ENCODE measurements at regions not wholly inside any gene's neighbourhood (a gene's known extent, or its start where the extent isn't known, plus 50 kb on each side); places are given as distances from the start of the nearest gene placed in this dataset.
A peak's percentile ranks its signal among the peaks of the same experiment; 100 is the strongest.

DNA sequence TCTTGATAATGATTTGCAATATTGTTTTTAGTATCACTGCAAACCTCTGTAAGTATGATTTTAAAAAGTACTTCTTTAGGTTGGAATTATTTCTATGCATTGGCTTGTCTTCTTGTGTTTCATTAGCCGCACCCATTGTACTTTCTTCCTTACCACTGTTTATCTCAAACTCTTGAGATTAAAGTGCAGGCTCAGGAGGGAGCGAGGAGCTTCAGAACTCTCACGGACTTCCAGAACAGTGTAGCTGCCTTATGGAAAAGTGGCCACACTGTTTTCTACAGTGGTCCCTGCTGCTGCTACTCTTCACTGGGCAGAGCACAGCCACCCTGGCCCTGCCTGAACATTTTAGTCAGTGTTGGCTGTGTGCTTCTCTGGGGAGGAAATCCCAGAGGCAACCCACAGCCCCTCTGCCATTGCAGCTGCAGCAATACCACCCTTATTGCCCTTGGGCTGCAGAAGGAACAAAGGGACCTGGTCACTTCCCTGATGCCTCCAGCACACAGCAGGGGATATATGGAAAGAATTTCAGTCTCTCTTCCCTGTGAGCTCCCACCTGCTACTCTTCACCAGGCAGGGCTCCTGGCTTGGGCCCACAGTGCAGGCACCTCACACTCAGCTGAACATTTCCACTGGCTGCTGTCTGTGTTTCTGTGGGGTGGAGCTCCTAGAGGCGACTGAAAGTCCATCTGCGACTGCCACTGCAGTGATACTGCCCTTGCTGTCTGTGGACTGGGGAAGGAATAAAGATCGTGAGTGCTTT lies 91.7 kb upstream of the MAP3K4 start:
- DNase-seq (ENCODE audit: low read depth in 2 of 2), result no peak

DNA sequence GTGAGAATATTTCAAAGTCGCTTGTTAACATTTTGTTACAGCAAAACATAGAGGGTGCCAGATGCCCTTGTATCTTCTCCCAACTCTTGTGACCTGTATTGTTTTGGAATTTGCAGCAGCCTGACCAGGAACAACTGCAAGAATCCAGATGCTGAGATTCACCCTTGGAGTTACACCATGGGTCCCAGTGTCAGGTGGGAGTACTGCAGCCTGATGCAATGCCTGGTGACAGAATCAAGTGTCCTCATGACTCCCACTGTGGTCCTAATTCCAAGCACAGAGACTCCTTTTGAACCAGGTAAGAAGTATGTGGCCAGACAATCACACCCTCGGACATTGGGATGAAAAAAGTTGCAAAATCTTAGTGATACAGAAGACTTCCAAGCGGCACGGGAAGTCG lies 79.6 kb upstream of the MAP3K4 start:
- no peak for DNase-seq (ENCODE audit: low read depth in 2 of 2)

DNA sequence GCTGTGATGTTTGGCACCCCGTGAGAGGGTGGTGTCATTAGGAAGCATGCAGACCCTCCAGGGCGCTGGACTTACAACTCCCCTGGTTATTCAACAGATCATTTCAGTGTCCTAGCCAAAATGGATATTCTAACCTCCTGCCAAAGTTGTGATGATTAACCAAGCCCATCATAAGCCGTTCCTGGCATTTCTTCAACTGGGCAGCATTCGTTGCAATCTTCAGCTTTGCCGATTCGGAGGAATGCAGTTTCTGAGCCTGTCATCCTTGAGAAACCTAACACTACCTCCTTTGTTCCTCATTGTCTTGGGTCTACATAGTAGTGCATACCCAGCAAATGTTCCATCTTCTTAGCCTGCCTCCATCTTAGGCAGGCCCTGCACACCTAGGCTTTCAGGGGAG lies 79.2 kb upstream of the MAP3K4 start:
- DNase-seq (ENCODE audit: low read depth in 2 of 2), result no peak

DNA sequence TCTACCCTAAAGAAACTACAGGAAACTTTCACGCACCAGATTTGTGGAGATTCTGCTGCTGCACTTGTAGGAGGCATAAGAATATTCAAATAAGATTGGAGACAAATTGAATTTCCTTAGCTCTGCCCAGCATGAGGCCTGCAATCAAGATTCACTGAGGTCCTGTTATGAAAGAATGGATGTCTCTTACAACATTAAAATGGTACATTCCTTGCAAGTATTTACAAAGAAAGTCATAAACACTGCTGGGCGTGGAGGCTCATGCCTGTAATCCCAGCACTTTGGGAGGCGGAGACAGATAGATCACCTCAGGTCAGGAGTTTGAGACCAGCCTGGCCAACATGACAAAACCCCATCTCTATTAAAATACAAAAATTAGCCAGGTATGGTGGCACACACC lies 74.0 kb upstream of the MAP3K4 start:
- DNase-seq (ENCODE audit: low read depth in 2 of 2), result no peak

DNA sequence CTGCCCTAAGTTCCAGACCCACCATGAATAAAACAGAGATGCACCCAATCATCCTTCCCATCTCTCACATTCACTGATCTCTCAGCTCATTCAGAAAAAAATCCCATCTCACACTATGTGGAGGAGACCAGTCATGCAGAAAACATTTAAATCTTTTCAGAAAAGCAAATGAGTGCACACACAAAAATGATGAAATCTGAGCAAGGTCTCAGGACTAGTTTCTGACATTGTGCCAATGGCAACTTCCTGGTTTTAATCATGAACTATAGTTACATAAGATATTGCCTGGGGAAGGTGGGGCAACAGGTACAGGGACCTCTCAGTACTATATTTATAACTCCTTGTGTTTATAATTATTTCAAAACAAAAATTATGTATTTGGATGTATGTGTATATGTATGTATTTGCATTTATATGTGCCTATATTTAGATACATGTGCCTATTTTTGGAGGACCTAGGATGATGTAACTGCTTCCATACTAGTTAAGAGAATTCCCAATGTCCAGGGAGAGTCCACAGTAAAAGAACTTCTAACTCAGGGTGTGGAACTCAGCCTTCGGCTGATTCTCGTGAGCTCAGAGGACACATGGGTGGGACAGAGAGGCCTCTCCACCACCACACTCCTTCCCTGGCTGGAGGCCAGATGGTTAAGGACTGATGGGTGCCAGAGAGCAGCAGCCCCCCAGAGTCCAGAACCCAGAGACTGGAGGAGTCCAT lies 71.7 kb upstream of the MAP3K4 start:
- DNase-seq (ENCODE audit: low read depth in 2 of 2), result no peak

DNA sequence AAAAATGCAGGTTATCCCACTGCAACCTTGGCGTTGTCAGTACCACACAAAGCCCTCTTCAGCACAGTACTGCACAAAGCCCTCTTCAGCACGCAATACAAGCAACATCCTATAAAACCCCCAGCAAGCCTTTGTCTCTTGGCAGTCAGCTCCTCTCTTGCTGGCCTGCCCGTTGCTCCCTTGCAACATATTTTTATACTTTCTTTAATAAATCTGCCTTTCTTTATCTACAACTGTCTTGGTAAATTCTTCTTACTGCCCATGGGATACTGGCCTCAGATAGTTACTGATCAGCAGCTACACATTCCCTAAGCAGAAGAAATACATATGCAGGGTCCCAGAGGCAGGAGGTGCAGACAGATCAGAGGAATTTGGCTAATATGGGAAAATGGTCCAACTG lies 70.5 kb upstream of the MAP3K4 start:
- DNase-seq (ENCODE audit: low read depth in 2 of 2), result no peak

DNA sequence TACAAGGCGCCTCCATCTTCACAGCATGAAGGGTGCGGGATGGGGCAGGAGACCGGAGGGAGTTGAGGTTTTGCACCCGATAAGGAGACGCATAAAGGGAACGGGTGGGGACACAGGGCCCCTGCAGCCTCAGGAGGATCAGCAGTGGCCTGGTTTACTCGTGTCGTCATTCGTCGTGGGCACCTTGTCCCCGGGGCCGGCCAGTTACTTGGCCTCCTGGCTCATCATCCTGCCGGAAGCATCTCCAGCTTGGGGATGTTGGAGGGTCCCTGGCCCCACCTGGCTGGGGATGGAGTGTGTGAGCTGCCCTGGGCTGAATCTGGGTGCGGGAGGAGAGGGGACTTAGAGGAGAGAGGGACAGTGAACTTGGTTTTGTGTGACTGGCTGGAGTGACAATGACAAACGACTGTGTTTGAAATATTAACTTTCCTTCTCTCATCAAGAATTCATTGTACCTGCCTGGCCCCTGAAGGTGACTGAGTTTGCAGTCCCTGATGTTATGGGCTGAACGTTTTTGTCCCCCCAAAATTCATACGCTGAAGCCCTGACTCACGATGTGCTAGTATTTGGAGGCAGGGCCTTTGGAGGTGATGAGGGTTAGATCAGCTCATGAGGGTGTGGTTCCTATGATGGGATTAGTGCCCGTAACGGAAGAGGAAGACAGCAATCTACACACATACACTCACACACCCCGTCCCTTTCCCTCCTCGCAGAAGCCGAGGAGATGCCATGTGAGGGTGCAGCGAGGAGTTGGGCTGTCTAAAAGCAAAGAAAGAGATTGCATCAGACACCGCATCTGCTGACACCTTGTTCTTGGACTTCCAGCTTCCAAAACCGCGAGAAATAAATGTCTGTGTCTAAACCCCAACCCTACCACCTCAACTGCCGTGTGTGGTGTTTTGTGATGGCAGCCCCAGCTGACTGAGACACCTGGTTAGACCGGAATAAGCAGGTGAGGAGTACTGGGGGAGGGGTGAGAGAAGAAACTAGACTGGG lies 65.0 kb upstream of the MAP3K4 start:
- DNase-seq (ENCODE audit: low read depth in 2 of 2), result no peak

DNA sequence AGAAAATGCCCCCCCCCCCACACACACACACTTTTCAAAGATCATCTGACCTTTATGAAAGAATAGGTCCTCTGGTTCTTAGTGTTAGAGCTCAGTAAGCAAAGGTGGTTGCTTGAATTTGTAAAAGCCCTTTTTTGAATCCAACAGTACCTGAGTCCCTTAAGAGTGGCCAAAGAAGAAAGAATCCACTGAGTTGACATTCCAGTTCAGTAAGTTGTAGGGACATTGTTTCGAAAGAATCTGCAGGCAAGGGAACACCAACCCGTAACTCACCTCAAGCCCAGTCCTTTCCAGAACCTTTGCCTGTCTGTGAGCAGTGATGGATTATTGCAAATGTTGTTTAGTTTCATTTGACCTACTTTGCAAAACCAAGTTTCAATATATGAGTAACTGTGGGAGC lies 64.2 kb upstream of the MAP3K4 start:
- DNase-seq (ENCODE audit: low read depth in 2 of 2), result no peak

DNA sequence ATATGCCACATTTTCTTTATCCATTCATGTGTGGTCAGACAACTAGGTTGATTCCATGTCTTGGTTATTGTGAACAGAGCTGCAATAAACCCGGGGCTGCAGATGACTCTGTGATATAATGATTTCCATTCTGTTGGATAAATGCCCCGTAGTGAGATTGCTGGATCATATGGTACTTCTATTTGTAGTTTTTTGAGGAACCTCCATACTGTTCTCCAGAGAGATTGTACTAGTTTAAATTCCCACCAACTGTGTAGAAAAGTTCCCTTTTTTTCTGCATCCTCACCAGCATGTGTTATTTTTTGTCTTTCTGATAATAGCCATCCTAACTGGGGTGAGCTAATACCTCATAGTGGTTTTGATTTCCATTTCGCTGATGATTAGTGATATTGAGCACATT lies 62.2 kb upstream of the MAP3K4 start:
- no peak for DNase-seq (ENCODE audit: low read depth in 2 of 2)

DNA sequence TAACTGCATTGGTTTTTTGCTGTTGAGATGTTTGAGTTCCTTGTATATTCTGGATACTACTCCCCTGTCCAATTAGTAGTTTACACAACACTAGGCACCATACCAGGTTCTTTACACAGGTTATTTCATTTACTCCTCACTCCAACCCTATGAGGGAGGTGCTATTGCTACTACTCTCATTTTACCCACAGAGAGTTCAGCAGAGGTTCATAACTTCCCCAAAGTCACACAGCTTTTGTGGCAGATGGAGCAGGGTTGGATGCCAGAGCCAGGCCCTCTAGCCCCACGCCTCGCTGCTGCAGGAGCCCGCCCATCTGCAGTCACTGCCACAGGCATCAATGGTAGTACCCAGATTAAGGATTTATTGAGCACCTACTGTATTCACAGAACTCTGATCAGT lies 61.7 kb upstream of the MAP3K4 start:
- DNase-seq (ENCODE audit: low read depth in 2 of 2), result no peak

DNA sequence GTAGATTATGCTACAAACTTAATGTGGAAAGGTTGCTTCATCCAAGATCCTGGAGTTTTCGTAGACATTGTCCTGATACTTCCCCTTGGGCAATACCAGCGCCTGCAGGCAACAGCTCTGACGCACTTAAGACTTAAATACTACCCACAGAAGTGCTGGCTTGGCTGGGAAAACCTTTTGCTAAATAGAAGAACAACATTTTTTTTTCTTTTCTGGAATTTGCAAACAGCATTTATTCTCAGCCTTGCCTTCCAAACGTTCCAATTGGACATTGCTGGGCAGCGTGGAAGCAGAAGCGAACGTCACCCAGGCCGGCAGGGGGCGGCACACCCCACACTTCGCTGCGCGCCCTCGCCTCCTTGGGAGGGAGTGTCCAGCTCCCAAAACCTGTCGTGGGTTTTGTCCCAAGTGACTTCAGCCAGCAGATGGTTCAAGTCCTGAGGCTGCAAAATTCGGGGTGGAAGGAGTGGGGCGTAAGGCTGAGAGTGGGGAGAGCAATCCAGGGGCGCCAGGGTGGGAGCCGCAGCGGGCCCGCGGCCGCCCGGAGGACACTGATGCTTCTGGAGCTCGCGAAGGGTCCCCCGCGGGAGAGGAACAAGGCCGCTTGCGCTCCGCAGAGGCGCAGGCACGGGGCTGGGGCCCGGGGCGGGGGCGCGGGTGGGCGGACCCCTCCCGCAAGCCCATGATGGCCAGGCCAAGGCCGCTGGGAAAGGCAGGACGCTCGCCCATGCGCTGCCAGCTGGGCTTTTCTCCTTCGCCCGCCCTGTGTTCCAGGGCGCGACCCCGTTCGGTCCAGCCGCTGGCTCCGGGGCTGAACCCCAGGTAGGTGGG lies 60.8 kb upstream of the MAP3K4 start:
- peak; percentile 47 to 49 for DNase-seq (ENCODE audit: low read depth in 2 of 2)

DNA sequence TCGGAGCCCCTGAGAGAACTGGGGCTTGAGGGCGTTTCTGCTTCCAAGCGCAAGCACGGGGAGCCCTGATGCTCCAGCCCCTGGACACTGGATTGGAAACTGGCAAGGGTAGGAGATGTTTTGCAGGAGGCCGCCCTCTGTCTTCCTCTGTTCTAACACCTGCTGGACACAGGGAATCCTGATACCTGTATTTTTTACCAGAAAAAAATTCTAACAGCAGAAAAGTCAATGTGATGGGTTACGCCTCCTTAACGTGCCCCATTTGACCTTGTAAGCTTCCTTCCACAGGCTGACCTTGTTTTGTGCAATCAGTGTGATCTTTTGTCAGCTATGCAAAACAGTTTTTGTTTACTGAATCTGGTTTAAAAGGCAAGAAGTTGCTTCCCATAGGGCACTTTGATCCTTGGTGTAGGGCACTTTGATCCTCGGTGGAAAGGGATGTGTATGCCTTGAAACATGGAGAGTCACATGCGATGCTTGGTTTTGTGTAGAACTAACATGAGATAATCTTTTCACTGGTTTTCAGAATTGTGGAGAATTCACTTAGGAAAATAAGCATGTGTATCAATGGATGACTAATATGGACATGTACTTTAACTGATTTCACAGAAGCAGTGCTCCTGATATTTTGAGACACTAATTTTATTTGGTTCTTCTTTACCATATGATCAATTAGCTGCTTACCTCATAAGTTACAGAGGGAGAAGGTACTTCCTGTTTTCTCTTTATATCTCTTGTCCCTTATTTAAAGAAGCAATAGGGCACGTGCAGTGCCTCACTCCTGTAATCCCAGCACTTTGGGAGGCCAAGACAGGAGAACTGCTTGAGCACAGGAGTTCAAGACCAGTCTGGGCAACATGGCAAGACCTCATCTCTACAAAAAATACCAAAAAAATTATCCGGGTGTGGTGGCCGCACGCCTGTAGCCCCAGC lies 59.9 kb upstream of the MAP3K4 start:
- DNase-seq (ENCODE audit: low read depth in 2 of 2), result no peak

DNA sequence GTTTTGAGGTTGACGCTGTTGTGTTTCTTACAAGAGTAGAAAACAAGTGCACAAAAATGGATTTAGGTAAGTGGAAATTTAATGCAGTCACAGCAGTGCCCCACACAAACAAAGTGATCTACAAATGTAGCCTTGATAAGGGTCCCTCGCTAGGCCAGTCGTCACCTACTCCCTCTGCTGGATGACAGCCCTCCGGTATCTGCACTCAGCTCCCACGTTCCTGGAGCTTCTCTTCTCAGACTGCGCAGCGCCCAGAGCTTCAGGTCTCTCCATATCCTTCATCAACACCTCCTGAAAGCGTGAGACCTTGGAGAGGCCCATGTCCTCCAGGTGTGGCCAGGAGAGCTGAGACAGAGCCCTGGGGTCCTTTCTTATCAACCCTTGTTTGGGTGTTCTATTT lies 58.3 kb upstream of the MAP3K4 start:
- no peak for DNase-seq (ENCODE audit: low read depth in 2 of 2)

DNA sequence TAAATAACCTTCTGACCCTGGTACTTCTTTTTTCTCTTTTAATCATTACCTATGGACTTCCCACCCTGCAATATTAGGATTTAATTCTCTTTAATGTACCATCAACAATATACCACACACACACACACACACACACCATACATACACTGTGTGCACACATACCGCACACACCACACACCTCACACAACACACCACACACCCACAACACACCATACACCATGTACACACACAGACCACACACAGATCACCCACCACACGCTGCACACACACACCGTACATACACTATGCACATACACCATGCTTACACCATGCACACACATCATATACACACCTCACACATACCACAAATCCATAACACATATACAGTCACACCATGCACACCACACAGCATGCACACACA lies 57.4 kb upstream of the MAP3K4 start:
- DNase-seq (ENCODE audit: low read depth in 2 of 2), result no peak

DNA sequence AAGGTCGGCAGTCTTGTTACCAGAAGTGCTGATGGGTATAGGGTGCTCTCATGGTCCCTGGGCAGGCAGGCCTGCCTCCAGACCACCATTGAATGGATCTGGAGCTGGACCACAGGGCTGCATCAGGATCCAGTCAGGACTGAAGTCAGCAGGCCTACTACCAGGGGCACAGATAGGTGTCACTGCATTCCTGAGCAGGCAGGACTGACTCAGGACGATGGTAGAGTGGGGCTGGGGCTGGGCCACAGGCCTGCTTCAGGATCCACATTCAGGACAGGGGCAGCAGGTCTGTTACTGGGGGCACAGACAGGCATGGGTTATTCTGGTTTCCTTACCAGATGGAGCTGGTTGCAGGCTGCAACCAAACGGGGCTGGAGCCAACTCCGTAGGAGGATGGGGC lies 51.4 kb upstream of the MAP3K4 start:
- no peak for DNase-seq (ENCODE audit: low read depth in 2 of 2)

All from stimulated activated CD4-positive, alpha-beta T cell treated with anti-CD3 and anti-CD28 coated beads, Interleukin-4, amount 100 ng/mL, for 48 hours (primary cell).